Neuronal stem cell (in vitro differentiated cells): ENCODE measurements at regions not wholly inside any gene's neighbourhood (a gene's known extent, or its start where the extent isn't known, plus 50 kb on each side); places are given as distances from the start of the nearest gene placed in this dataset.

Experiments used
- DNase-seq: peaks from one replicate; pipeline ENCODE4 v3.0.0-alpha.2; 2013; ENCODE audit warnings: low spot score
- H2AFZ ChIP-seq: one replicate; pipeline ENCODE4 v1.6.1; 2013; ENCODE audit warnings: mild to moderate bottlenecking, low read length, inconsistent platforms
- H2AK5ac ChIP-seq: 2 replicates; pipeline ENCODE4 v1.6.1; 2013; ENCODE audit warnings: low read depth, mild to moderate bottlenecking, inconsistent platforms, low read length, moderate library complexity, mixed read lengths
- H2BK120ac ChIP-seq: 2 replicates; pipeline ENCODE4 v1.6.1; 2013; ENCODE audit warnings: low read depth, mild to moderate bottlenecking, inconsistent platforms, low read length, moderate library complexity, mixed read lengths
- H2BK12ac ChIP-seq: one replicate; pipeline ENCODE4 v1.6.1; 2013; ENCODE audit warnings: low read length, inconsistent platforms
- H2BK15ac ChIP-seq: 2 replicates; pipeline ENCODE4 v1.6.1; 2013; ENCODE audit warnings: mild to moderate bottlenecking, low read length, inconsistent platforms, mixed read lengths
- H2BK5ac ChIP-seq: one replicate; pipeline ENCODE4 v1.6.1; 2013; ENCODE audit warnings: inconsistent platforms, mild to moderate bottlenecking, low read length, moderate library complexity
- H3K14ac ChIP-seq: one replicate; pipeline ENCODE4 v1.6.1; 2013; ENCODE audit warnings: low read length, inconsistent platforms
- H3K18ac ChIP-seq: 2 replicates; pipeline ENCODE4 v1.6.1; 2013; ENCODE audit warnings: low read length, inconsistent platforms
- H3K23ac ChIP-seq: 2 replicates; pipeline ENCODE4 v1.6.1; 2013; ENCODE audit warnings: low read depth, mild to moderate bottlenecking, mixed read lengths, low read length, inconsistent platforms; ENCODE audit not compliant: poor library complexity
- H3K27ac ChIP-seq: replicated peaks from 3 replicates; pipeline ENCODE4 v1.5.1; 2013; ENCODE audit warnings: low read length, inconsistent platforms
- H3K27me3 ChIP-seq, 3 experiments: 2 replicates each; pipeline ENCODE4 v1.6.1; 2013; ENCODE audit warnings: low read length in 3 of 3, mild to moderate bottlenecking in 2 of 3, inconsistent platforms in 1 of 3, low read depth in 1 of 3, mixed read lengths in 1 of 3, moderate library complexity in 1 of 3; ENCODE audit not compliant: control insufficient read depth in 3 of 3, insufficient read depth in 3 of 3
- H3K36me3 ChIP-seq, 2 donors: replicated peaks in 1 of 2; 2 replicates each; pipeline ENCODE4 v1.6.1; 2013; ENCODE audit warnings: low read length in 2 of 2; ENCODE audit not compliant: control insufficient read depth in 2 of 2, insufficient read depth in 2 of 2
- H3K4ac ChIP-seq: 2 replicates; pipeline ENCODE4 v1.6.1; 2013; ENCODE audit warnings: inconsistent platforms, mild to moderate bottlenecking, low read length, moderate library complexity
- H3K4me1 ChIP-seq, 2 donors: 1 replicate in 1 of 2; 2 replicates in 1 of 2; pipeline ENCODE4 v1.6.1; 2013; ENCODE audit warnings: low read length in 2 of 2, low read depth in 1 of 2; ENCODE audit not compliant: control insufficient read depth in 2 of 2, insufficient read depth in 1 of 2
- H3K4me2 ChIP-seq: one replicate; pipeline ENCODE4 v1.6.1; 2013; ENCODE audit warnings: mild to moderate bottlenecking, low read length, inconsistent platforms; ENCODE audit not compliant: insufficient read depth, poor library complexity, severe bottlenecking
- H3K4me3 ChIP-seq, 2 donors: 2 replicates each; pipeline ENCODE4 v1.5.1; 2013; ENCODE audit warnings: low read length in 2 of 2, mild to moderate bottlenecking in 2 of 2, inconsistent platforms in 1 of 2, moderate library complexity in 1 of 2
- H3K79me1 ChIP-seq: one replicate; pipeline ENCODE4 v1.6.1; 2013; ENCODE audit warnings: low read depth, mild to moderate bottlenecking, inconsistent platforms, low read length, moderate library complexity
- H3K9ac ChIP-seq: one replicate; pipeline ENCODE4 v1.6.1; 2013; ENCODE audit warnings: mild to moderate bottlenecking, low read depth, low read length, inconsistent platforms; ENCODE audit not compliant: poor library complexity
- H3K9me3 ChIP-seq, 2 donors: replicated peaks in 1 of 2; 2 replicates each; pipeline versions ENCODE3 to v1.6.1; 2013; ENCODE audit warnings: low read length in 2 of 2, mild to moderate bottlenecking in 2 of 2, inconsistent platforms in 1 of 2, low read depth in 1 of 2, mixed read lengths in 1 of 2, moderate library complexity in 1 of 2; ENCODE audit not compliant: control insufficient read depth in 2 of 2, insufficient read depth in 1 of 2
- H4K8ac ChIP-seq: one replicate; pipeline ENCODE4 v1.6.1; 2013; ENCODE audit warnings: low read depth, mild to moderate bottlenecking, inconsistent platforms, low read length, moderate library complexity
- H4K91ac ChIP-seq: one replicate; pipeline ENCODE4 v1.6.1; 2013; ENCODE audit warnings: low read length, low read depth, mild to moderate bottlenecking, inconsistent platforms; ENCODE audit not compliant: poor library complexity
- WGBS, 2 donors: extraction: QIAGEN DNeasy Blood & Tissue Kit; methylation state at CpG; one replicate each; pipeline ENCODE4 v1.1.7; 2013; ENCODE audit warnings: missing lambda C conversion rate in 2 of 2, mixed read lengths in 1 of 2; ENCODE audit not compliant: insufficient read length in 2 of 2, insufficient replicate concordance in 1 of 2; ENCODE audit errors: extremely low coverage in 2 of 2; 5-methylcytosine and 5-hydroxymethylcytosine counted together

DNA sequence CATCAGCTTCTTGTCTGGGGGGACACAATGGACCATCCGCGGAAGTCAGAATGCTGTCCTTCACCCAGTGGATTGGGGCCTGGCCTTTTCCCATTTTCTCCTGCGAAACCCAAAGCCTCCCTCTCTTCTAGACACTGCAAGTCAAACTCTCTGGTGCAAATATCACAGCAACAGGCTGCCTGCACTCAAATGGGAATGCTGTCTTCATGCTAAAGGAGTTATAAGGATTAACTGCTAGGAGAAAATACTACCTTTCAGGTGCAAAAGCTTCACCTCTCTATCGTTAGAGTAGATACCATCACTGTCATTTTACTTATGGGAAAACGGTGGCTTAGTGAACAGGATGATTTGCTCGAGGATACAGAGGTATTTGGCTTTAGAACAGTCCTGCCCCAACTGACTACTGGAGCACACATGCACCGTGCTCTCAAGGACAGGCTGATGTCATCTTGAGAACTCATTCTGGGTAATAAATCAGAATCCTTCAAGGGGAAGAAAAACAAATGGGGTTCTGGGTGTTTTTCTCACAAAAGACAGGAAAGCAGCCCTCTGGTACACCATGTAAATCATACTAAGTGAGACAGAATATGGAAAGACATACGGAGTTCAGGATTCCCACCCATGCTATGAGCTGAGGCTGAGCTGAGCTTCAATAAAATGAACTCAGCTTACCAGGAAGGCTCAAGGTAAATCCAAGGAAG is 100.9 kb downstream of the SAMD9 start:
- no peak for DNase-seq
- Histone ChIP-seq H3K14ac (no peak overlapping the region), H2BK120ac (no peak overlapping the region), H3K4me3 (no peak overlapping the region), H2BK12ac (no peak overlapping the region), H3K4me1 (peaks cover 3 to 24% of the 10 kb centered on the region in 2 donors), H3K79me1 (no peaks in the 10 kb centered on the region), H3K4me2 (no peak overlapping the region), H2AFZ (peak overlapping the region; percentile 84), H3K27ac (peak overlapping the region; percentile 8), H3K4ac (no peak overlapping the region), H4K8ac (no peak overlapping the region), H2AK5ac (no peak overlapping the region), H3K18ac (no peak overlapping the region), H4K91ac (no peak overlapping the region), H2BK15ac (no peak overlapping the region), H3K23ac (no peak overlapping the region), H3K27me3 (no peaks in the 10 kb centered on the region), H3K9ac (no peak overlapping the region), H3K36me3 (no peaks in the 10 kb centered on the region), H3K9me3 (no peaks in the 10 kb centered on the region), H2BK5ac (no peak overlapping the region)
- WGBS, 2 donors = no CpG with 5 or more reads among the region's 8 CpGs

DNA sequence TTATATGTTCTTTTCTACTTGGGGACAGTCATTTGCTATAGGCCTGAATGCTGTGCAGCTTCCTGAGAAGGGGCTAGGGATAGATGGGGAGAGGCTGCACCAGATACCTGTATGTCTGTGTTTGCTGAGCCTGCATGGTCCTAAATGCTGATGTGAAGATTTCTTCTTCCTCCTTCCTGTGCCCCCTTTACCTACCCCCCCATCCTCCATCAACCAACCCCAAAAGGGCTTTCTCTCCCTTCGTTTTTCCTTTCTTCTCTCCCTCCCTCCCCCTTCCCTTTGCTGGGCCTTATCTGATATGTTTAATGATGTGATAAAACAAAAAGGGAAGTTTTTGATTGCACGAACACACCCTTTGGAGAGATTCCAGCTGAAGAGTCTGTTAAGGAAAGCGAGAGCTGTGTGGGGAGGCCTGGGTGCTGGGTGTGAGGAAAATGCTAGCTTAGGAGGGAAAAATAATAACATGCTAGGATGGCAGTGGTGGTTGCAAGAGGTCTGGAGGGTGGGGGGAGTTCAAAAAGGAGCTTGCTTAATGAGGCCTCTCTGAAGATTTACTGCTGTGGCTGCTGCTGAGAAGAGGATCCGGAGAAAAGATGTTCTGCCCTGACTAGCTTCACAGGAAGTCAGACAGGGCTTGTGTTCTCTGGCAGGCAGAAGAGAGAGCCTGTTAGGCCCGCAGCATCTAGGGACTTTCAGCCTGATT is 101.8 kb downstream of the SAMD9 start:
- DNase-seq = no peak
- Histone ChIP-seq H3K9me3 (no peaks in the 10 kb centered on the region), H2AK5ac (no peak overlapping the region), H3K4me3 (no peak overlapping the region), H2BK15ac (no peak overlapping the region), H3K27me3 (no peaks in the 10 kb centered on the region), H3K27ac (no peak overlapping the region), H3K9ac (no peak overlapping the region), H2BK12ac (no peak overlapping the region), H3K23ac (no peak overlapping the region), H2AFZ (peak overlapping the region; percentile 84), H3K14ac (no peak overlapping the region), H4K91ac (no peak overlapping the region), H3K18ac (no peak overlapping the region), H3K79me1 (no peaks in the 10 kb centered on the region), H4K8ac (no peak overlapping the region), H2BK120ac (no peak overlapping the region), H2BK5ac (no peak overlapping the region), H3K4me1 (peaks cover 3 to 24% of the 10 kb centered on the region in 2 donors), H3K4ac (no peak overlapping the region), H3K36me3 (no peaks in the 10 kb centered on the region), H3K4me2 (no peak overlapping the region)
- WGBS, 2 donors = no CpG with 5 or more reads among the region's 5 CpGs

GRCh38 chr7:93015101-93015778 is 102.5 kb downstream of the SAMD9 start:
- no CpG with 5 or more reads among the region's 3 CpGs for WGBS, 2 donors
- no peak overlapping the region for H3K4me2 ChIP-seq

GRCh38 chr7:93014410-93014809 is 103.4 kb downstream of the SAMD9 start:
- no peak overlapping the region for H3K27ac ChIP-seq
- WGBS, 2 donors = no CpG with 5 or more reads among the region's 1 CpG

More at GRCh38 chr7:93015101-93015778, 102.5 kb downstream of the SAMD9 start:
- Histone ChIP-seq H3K14ac (no peak overlapping the region), H3K4me3 (no peak overlapping the region), H3K23ac (no peak overlapping the region), H3K9me3 (no peaks in the 10 kb centered on the region), H3K4ac (no peak overlapping the region), H2BK120ac (no peak overlapping the region), H2BK12ac (no peak overlapping the region), H2BK15ac (no peak overlapping the region), H4K8ac (no peak overlapping the region), H3K36me3 (no peaks in the 10 kb centered on the region), H3K27me3 (no peaks in the 10 kb centered on the region), H2AFZ (peak overlapping the region; percentile 84), H3K18ac (no peak overlapping the region), H3K27ac (no peak overlapping the region), H2BK5ac (no peak overlapping the region), H3K4me1 (peaks cover 3 to 24% of the 10 kb centered on the region in 2 donors), H3K79me1 (no peaks in the 10 kb centered on the region), H3K9ac (no peak overlapping the region), H2AK5ac (no peak overlapping the region), H4K91ac (no peak overlapping the region)
- DNase-seq = no peak

More at GRCh38 chr7:93014410-93014809, 103.4 kb downstream of the SAMD9 start:
- Histone ChIP-seq H3K4ac (no peak overlapping the region), H2BK120ac (no peak overlapping the region), H3K9me3 (no peaks in the 10 kb centered on the region), H2AFZ (peak overlapping the region; percentile 82), H3K14ac (no peak overlapping the region), H2BK15ac (no peak overlapping the region), H3K4me2 (no peak overlapping the region), H2AK5ac (no peak overlapping the region), H3K79me1 (no peaks in the 10 kb centered on the region), H4K91ac (no peak overlapping the region), H3K36me3 (no peaks in the 10 kb centered on the region), H3K18ac (no peak overlapping the region), H3K27me3 (no peaks in the 10 kb centered on the region), H3K9ac (no peak overlapping the region), H4K8ac (no peak overlapping the region), H2BK12ac (no peak overlapping the region), H3K4me1 (peaks cover 3 to 24% of the 10 kb centered on the region in 2 donors), H3K23ac (no peak overlapping the region), H2BK5ac (no peak overlapping the region), H3K4me3 (no peak overlapping the region)
- DNase-seq = no peak
